Thyroid gland (tissue), 4 donors: ENCODE measurements at regions not wholly inside any gene's neighbourhood (a gene's known extent, or its start where the extent isn't known, plus 50 kb on each side); places are given as distances from the start of the nearest gene placed in this dataset.

Experiments used
- CTCF ChIP-seq, 6 experiments: fragments of 200-600 bp in 3 of 6; fragments of 450-650 bp in 3 of 6; sonication (generic) in 3 of 6; IDR thresholded peaks; one replicate each; pipeline ENCODE4 v1.5.1; 2016 to 2019; ENCODE audit warnings: antibody characterized with exemption in 6 of 6, mild to moderate bottlenecking in 2 of 6, inconsistent platforms in 1 of 6, moderate library complexity in 1 of 6
- POLR2A ChIP-seq, 2 donors: fragments of 450-650 bp; IDR thresholded peaks; one replicate each; pipeline ENCODE4 v1.6.1; 2017; ENCODE audit warnings: antibody characterized with exemption in 2 of 2, mild to moderate bottlenecking in 2 of 2, moderate library complexity in 1 of 2

- no peak for TF ChIP-seq CTCF (IDR thresholded peaks at IDR 0.05)
- no peak for TF ChIP-seq POLR2A (IDR thresholded peaks at IDR 0.05)
These were observed 218.1 kb downstream of the ERMARD start for GRCh38 chr6:169969372-169970099.
